Suprapubic skin (tissue), 4 donors: ENCODE measurements at regions not wholly inside any gene's neighbourhood (a gene's known extent, or its start where the extent isn't known, plus 50 kb on each side); places are given as distances from the start of the nearest gene placed in this dataset.

Experiments used
- CTCF ChIP-seq, 2 donors: fragments of 200-600 bp in 1 of 2; fragments of 450-650 bp in 1 of 2; sonication (generic) in 1 of 2; IDR thresholded peaks; one replicate each; pipeline ENCODE4 v1.5.1; 2016 to 2019; ENCODE audit warnings: antibody characterized with exemption in 2 of 2, mild to moderate bottlenecking in 1 of 2, moderate library complexity in 1 of 2
- EP300 ChIP-seq: sonication (generic); formaldehyde crosslinking; IDR thresholded peaks from one replicate; pipeline ENCODE4 v1.6.1; 2017; ENCODE audit warnings: antibody characterized with exemption
- POLR2A ChIP-seq, 2 donors: fragments of 450-650 bp; IDR thresholded peaks; one replicate each; pipeline ENCODE4 v1.6.1; 2017; ENCODE audit warnings: antibody characterized with exemption in 2 of 2, mild to moderate bottlenecking in 2 of 2, moderate library complexity in 2 of 2
- POLR2AphosphoS5 ChIP-seq, 3 donors: sonication (generic); formaldehyde crosslinking; IDR thresholded peaks; one replicate each; pipeline ENCODE4 v1.6.1; 2017; ENCODE audit warnings: antibody characterized with exemption in 3 of 3

DNA sequence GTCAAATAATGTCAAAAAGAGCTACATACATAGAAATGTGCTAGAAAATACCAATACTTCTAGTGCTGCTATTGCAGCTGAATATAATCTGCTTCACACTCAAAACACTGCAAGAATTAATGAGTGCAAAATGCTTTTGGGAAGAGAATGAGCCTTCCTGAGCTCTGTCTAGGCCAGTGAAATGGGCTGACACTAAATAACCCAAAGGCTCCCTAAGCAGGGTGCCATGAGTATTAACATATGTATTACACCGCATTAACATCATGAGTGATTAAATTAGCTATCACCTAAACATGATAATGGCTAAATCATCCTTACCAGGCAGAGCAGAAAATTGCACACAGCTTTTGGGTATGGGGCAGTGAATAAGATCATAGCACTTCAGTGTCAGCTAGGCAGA lies 806.3 kb upstream of the NECTIN3 start:
- TF ChIP-seq POLR2A (IDR thresholded peaks at IDR 0.05) = no peak
- TF ChIP-seq CTCF (IDR thresholded peaks at IDR 0.05) = no peak
- TF ChIP-seq POLR2AphosphoS5 (IDR thresholded peaks at IDR 0.05) = no peak
- TF ChIP-seq EP300 = no peak
